Epithelial cell of prostate (primary cell): ENCODE measurements at regions not wholly inside any gene's neighbourhood (a gene's known extent, or its start where the extent isn't known, plus 50 kb on each side); places are given as distances from the start of the nearest gene placed in this dataset.
"Not testable (repeated sequence)": the region's sequence is repeated elsewhere in the genome, so short reads cannot be mapped to it uniquely, and the experiment has no call there.

Source experiments
- DNase-seq: peaks from one replicate; pipeline ENCODE4 v3.0.0-alpha.2; 2011; ENCODE audit warnings: low read depth, low spot score
- H3K27ac ChIP-seq: fragments of 450-650 bp; 2 replicates; pipeline ENCODE4 v1.5.1; 2017; ENCODE audit warnings: mild to moderate bottlenecking

DNA sequence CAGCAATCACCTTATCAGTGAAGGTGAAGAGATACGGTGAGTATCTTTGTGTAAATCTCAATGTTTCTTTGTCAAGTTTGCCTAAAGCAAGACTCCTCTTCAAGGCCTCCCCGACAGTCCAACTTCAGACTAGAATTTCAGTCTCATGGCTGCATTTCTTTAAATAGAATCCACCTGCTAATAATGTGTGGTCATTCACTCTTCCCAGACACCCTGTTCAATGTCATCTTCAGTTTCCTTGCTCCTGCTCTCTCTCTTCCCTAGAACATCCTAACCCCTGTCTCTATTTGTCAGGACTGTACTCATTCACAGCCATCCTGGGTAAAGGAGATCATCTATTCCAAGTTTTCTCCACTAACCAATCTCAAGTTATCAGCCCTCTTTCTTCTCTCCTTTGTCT, 267.3 kb downstream of the EN1 start:
- H3K27ac ChIP-seq = no peak overlapping the region
- DNase-seq = no peak

DNA sequence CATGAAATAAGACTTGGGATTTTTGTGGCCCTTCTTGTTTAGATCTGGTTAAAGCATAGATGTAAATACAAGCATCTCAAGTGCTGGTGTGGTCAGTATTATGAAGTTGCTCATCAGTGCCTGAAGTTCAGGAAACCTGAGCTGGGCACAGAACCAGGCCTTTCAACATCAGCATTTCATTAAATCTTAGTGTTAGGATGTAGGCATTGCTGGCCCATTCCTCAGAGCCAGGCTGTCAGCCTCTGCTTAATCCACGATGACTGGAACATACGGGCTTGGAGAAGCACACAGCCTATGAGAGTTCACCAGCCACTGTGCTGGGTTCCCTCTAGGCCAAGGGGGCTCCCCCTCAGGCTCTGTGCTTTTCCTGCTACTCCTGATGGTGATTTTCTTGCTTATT, 270.2 kb downstream of the EN1 start:
- no peak for DNase-seq
- no peak overlapping the region for H3K27ac ChIP-seq

GRCh38 chr2:118576109-118576855, 271.2 kb downstream of the EN1 start:
- no peak for DNase-seq
- H3K27ac ChIP-seq = no peak overlapping the region

GRCh38 chr2:118572380-118572779, 275.1 kb downstream of the EN1 start:
- not testable (repeated sequence) for DNase-seq, H3K27ac ChIP-seq

- H3K27ac ChIP-seq = no peak overlapping the region
- DNase-seq = no peak
Measured at GRCh38 chr2:118569876-118570535, 277.4 kb downstream of the EN1 start.

DNA sequence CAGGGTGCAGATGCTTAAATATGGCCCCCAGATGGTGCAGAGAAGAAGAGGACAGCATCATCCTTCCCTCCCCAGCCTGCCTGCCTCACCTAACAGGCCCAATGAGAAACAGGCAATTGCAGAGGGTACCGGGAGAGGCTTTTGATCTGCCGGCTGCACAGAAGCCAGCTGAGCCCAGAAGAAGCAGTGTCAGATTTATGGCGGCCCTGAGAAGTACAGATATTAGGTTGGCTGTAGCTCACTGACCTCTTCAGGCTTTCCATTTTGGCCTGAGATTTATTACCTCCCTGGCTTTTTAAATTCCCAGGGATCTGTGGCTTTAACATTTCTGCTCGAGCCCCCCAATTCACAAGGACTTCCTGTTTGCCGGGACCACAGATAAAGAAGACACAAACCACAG, 278.7 kb downstream of the EN1 start:
- no peak for DNase-seq
- H3K27ac ChIP-seq = no peak overlapping the region

- no peak overlapping the region for H3K27ac ChIP-seq
- no peak for DNase-seq
Measured at GRCh38 chr2:118565786-118566540, 281.5 kb downstream of the EN1 start.

DNA sequence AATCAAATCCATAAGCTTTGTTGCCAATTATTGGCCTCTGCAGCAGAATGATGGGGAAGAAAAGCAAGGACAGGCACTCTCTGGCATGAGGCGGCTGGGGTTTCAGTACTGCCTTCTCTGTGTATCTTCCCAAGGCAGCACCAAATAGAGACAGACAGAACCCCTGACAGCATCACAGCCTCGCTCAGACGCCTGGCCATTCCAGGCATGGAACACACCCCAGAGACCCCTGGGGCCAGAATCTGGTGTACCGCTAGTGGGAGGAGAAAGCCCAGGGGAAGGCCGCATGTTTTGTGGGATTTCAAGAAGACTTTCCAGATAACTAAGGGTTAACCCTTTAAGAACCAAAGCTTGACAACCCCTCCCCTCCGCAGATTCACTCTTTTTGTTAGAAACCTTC, 282.1 kb downstream of the EN1 start:
- no peak for DNase-seq
- no peak overlapping the region for H3K27ac ChIP-seq

- no peak for DNase-seq
- no peak overlapping the region for H3K27ac ChIP-seq
Measured at GRCh38 chr2:118562144-118562543, 285.3 kb downstream of the EN1 start.

DNA sequence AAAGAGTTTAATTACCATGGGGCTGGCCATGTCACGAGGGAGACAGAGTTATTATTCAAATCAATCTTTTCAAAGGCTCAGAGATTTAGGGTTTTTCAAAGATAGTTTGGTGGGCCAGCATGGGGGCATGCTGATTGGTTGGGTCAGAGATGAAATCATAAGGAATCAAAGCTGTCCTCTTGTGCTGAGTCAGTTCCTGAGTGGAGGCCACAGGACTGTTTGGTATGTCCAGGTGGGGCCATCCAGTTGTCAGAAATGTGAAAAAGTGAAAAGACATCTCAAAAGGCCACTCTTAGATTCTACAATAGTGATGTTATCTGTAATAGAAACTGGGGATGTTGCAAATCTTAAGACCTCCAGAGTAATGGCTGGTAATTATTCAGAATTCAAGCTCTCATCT, 288.6 kb downstream of the EN1 start:
- DNase-seq = no peak
- H3K27ac ChIP-seq = no peak overlapping the region

- DNase-seq = no peak
- no peak overlapping the region for H3K27ac ChIP-seq
Measured at GRCh38 chr2:118557791-118558190, 289.7 kb downstream of the EN1 start.

GRCh38 chr2:118557016-118557415, 290.4 kb downstream of the EN1 start:
- DNase-seq = no peak
- H3K27ac ChIP-seq = no peak overlapping the region

DNA sequence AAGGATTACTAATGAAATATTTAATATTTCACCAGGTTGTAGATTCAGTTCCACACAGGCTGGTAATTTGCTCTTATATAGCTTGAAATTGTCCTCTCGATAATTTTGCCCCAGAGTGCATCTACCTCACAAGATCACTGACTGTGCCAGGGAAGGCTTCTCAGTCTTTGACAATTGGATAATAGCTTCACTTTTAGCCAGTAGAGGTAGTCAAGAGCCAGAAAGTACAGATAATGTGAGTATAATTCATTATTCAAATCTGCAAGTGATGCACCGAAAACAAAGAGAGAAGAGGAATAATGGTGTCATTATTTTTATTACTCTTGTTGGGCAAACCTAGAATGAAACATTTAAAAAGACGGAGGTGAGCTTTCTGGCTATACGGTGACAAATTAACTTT, 292.8 kb downstream of the EN1 start:
- DNase-seq = no peak
- no peak overlapping the region for H3K27ac ChIP-seq

GRCh38 chr2:118549503-118549902, 297.9 kb downstream of the EN1 start:
- no peak for DNase-seq
- H3K27ac ChIP-seq = no peak overlapping the region

GRCh38 chr2:118548880-118549488, 298.5 kb downstream of the EN1 start:
- DNase-seq = no peak
- H3K27ac ChIP-seq = no peak overlapping the region

DNA sequence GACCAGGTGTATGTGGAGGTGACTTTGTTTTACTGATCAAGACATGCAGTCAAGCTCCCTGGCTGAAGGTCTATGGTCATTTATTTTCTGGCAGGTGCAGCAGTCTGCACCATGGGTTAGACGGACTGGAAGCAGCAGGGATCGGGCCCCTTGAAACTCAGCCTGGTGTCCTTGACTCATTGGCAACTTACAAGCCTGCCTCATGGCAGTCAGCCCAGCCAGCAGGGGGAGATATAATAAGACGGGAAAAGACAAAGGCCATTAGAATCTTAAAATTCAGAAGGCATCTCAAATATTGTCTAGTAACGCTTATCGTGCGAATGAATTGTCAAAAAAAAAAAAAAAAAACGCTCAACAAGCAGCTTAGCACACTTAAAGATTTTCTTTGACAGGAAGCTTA, 308.2 kb downstream of the EN1 start:
- DNase-seq = no peak
- H3K27ac ChIP-seq = no peak overlapping the region

DNA sequence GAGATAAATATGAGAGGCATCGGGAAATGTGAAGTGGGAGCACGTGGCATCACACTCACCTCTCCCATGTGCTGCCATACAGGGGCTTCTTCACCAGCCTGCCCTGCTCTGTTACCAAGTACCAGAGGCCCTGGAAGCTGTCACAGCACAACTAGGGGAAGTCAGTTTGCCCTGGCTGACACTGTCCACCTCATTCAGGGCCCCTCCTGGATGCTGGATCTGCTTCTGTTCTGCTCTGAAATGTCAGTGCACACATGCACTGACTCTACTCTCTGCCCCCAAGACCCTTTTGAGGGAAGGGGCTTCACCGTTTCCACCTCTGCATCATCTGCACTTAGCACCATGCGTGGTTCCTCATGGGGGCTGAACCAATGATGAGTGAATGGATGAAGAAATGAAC, 311.1 kb downstream of the EN1 start:
- no peak for DNase-seq
- no peak overlapping the region for H3K27ac ChIP-seq

GRCh38 chr2:118535818-118536212, 311.6 kb downstream of the EN1 start:
- DNase-seq = no peak
- no peak overlapping the region for H3K27ac ChIP-seq

GRCh38 chr2:118535171-118535817, 312.2 kb downstream of the EN1 start:
- no peak overlapping the region for H3K27ac ChIP-seq
- no peak for DNase-seq

GRCh38 chr2:118530976-118531375, 316.5 kb downstream of the EN1 start:
- peak; percentile 10 for DNase-seq
- no peak overlapping the region for H3K27ac ChIP-seq
